ENCODE measurements at regions not wholly inside any gene's neighbourhood (a gene's known extent, or its start where the extent isn't known, plus 50 kb on each side); places are given as distances from the start of the nearest gene placed in this dataset.

DNA sequence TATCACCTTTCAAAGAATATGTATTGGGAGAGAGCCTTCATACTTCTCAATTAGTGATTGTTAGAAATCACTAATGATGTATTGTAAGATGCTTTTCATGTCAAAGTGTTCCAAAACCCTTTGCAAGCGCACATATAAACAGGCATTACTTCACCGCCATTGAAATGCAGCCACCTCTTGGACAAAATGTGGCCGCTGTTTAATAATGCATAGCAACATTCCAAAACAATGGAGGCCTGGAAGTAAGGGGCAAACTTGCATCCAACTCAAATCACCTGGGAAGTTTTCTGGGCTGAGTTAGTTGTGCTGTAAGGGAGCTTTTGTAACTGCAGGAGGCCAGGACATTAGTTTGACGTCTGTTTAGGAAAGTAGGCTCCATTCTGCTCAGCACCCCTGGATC lies 438.1 kb downstream of the FGF9 start:
- no peaks in the 10 kb centered on the region for H3K9me1 ChIP-seq (replicated peaks; ENCODE audit: control insufficient read depth, extremely low read depth, insufficient read depth, low read length)
- no peak for DNase-seq (ENCODE audit: low read depth, low spot score)
- TF ChIP-seq, protein P1, sequence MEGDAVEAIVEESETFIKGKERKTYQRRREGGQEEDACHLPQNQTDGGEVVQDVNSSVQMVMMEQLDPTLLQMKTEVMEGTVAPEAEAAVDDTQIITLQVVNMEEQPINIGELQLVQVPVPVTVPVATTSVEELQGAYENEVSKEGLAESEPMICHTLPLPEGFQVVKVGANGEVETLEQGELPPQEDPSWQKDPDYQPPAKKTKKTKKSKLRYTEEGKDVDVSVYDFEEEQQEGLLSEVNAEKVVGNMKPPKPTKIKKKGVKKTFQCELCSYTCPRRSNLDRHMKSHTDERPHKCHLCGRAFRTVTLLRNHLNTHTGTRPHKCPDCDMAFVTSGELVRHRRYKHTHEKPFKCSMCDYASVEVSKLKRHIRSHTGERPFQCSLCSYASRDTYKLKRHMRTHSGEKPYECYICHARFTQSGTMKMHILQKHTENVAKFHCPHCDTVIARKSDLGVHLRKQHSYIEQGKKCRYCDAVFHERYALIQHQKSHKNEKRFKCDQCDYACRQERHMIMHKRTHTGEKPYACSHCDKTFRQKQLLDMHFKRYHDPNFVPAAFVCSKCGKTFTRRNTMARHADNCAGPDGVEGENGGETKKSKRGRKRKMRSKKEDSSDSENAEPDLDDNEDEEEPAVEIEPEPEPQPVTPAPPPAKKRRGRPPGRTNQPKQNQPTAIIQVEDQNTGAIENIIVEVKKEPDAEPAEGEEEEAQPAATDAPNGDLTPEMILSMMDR (IDR thresholded peaks at IDR 0.05; ENCODE audit: extremely low read depth in 1 of 2, insufficient read depth in 1 of 2, low read depth in 1 of 2, low read length in 2 of 2), result no peak
- TF ChIP-seq FOS (IDR thresholded peaks at IDR 0.05; ENCODE audit: borderline replicate concordance, insufficient read depth, low read length) (no peak), POLR2AphosphoS5 (IDR thresholded peaks at IDR 0.05; ENCODE audit: insufficient read depth, low read depth, low read length) (no peak)
- BruUV-seq (replicated peaks), result no TSS peak
- ChIA-PET POLR2A (no interaction called here), CTCF (interaction anchor here (0.6 kb wide), 1 partner anchor 8 kb away, joined by 3 read pairs; no protein-coding TSS in a partner anchor)
- no peaks in the 10 kb centered on the region for H3K27me3 ChIP-seq (ENCODE audit: control insufficient read depth in 2 of 2, insufficient read depth in 2 of 2, low read length in 2 of 2)
- H3K36me3 ChIP-seq (ENCODE audit: control insufficient read depth in 2 of 2, extremely low read depth in 1 of 2, insufficient read depth in 2 of 2, low read length in 2 of 2), result no peaks in the 10 kb centered on the region
- dilution Hi-C loops (cut with MboI; ENCODE audit: extremely low pct_ligation_motif_present, low sequenced_read_pairs) (no loop called here), intact Hi-C loops (cut with micrococcal nuclease) (no loop called here)
- no peaks in the 10 kb centered on the region for H3K4me1 ChIP-seq (ENCODE audit: control insufficient read depth, extremely low read depth, insufficient read depth, low read length)
- H3K27ac ChIP-seq (ENCODE audit: insufficient read depth, low read depth, low read length), result no peak overlapping the region
- no peak overlapping the region for H2AFZ ChIP-seq (ENCODE audit: low read depth, low read length)
- H3K9ac ChIP-seq (replicated peaks; ENCODE audit: extremely low read depth, insufficient read depth, low read length), result no peak overlapping the region
- H3K4me2 ChIP-seq (ENCODE audit: insufficient read depth, low read length), result no peak overlapping the region
- H3K9me3 ChIP-seq (replicated peaks; ENCODE audit: control insufficient read depth, insufficient read depth, low read length), result peaks cover 2% of the 10 kb centered on the region
- H3K4me3 ChIP-seq (replicated peaks in 1 of 3; ENCODE audit: insufficient read depth in 1 of 3, low read depth in 1 of 3, low read length in 3 of 3), result no peak overlapping the region
- H3K79me2 ChIP-seq (ENCODE audit: control insufficient read depth, insufficient read depth, low read length), result no peaks in the 10 kb centered on the region
- FAIRE-seq, result no peak
- no peaks in the 10 kb centered on the region for H4K20me1 ChIP-seq (replicated peaks; ENCODE audit: control insufficient read depth, extremely low read depth, insufficient read depth, low read length)

DNA sequence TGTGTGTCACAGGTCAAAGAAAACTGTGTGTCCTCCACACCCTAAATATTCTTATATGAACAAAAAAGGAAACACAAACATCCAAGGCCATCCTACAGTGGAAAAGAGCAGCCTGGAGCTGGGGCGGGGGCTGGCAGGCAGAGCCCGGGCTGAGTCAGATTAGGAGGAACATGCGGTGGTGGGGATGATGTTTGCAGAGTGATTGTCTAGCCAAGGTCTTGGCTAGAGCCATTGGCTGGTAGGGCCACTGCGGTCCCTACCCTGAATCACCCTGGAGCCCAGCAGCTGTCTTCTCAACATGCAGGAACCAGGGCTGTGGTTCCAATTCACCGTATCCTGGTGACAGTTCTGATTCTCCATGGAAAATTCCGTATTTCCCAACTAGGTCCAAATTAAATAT lies 439.5 kb downstream of the FGF9 start:
- dilution Hi-C loops (cut with MboI; ENCODE audit: extremely low pct_ligation_motif_present, low sequenced_read_pairs), result no loop called here
- FAIRE-seq, result no peak

More for the DNA sequence above, 439.5 kb downstream of the FGF9 start:
- DNase-seq (ENCODE audit: low read depth, low spot score), result no peak
- Histone ChIP-seq H3K27me3 (ENCODE audit: control insufficient read depth in 2 of 2, insufficient read depth in 2 of 2, low read length in 2 of 2) (no peaks in the 10 kb centered on the region), H2AFZ (ENCODE audit: low read depth, low read length) (no peak overlapping the region), H3K36me3 (ENCODE audit: control insufficient read depth in 2 of 2, extremely low read depth in 1 of 2, insufficient read depth in 2 of 2, low read length in 2 of 2) (no peaks in the 10 kb centered on the region), H3K4me1 (ENCODE audit: control insufficient read depth, extremely low read depth, insufficient read depth, low read length) (no peaks in the 10 kb centered on the region), H3K79me2 (ENCODE audit: control insufficient read depth, insufficient read depth, low read length) (no peaks in the 10 kb centered on the region), H3K9me3 (replicated peaks; ENCODE audit: control insufficient read depth, insufficient read depth, low read length) (peaks cover 4% of the 10 kb centered on the region), H3K4me3 (replicated peaks in 1 of 3; ENCODE audit: insufficient read depth in 1 of 3, low read depth in 1 of 3, low read length in 3 of 3) (no peak overlapping the region), H3K4me2 (ENCODE audit: insufficient read depth, low read length) (no peak overlapping the region), H3K27ac (ENCODE audit: insufficient read depth, low read depth, low read length) (no peak overlapping the region), H3K9ac (replicated peaks; ENCODE audit: extremely low read depth, insufficient read depth, low read length) (no peak overlapping the region), H4K20me1 (replicated peaks; ENCODE audit: control insufficient read depth, extremely low read depth, insufficient read depth, low read length) (no peaks in the 10 kb centered on the region), H3K9me1 (replicated peaks; ENCODE audit: control insufficient read depth, extremely low read depth, insufficient read depth, low read length) (no peaks in the 10 kb centered on the region)
- POLR2A ChIA-PET, result no interaction called here
- CTCF ChIA-PET, result no interaction called here
- intact Hi-C loops (cut with micrococcal nuclease), result no loop called here
- BruUV-seq (replicated peaks), result no TSS peak
- no peak for TF ChIP-seq POLR2AphosphoS5 (IDR thresholded peaks at IDR 0.05; ENCODE audit: insufficient read depth, low read depth, low read length)
- no peak for TF ChIP-seq MYC (IDR thresholded peaks at IDR 0.05; ENCODE audit: low read depth, low read length)
- no peak for TF ChIP-seq EZH2 (IDR thresholded peaks at IDR 0.05; ENCODE audit: borderline replicate concordance, low read depth, low read length, severe bottlenecking)

Data from endothelial cell of umbilical vein (primary cell).